Thyroid gland (tissue), 4 donors: ENCODE measurements at regions not wholly inside any gene's neighbourhood (a gene's known extent, or its start where the extent isn't known, plus 50 kb on each side); places are given as distances from the start of the nearest gene placed in this dataset.

Source experiments
- DNase-seq, 2 donors: peaks; one replicate each; pipeline ENCODE4 v3.0.0-alpha.2; 2019
- H3K27ac ChIP-seq, 3 donors: fragments of 200-600 bp; sonication (generic); 1 replicate in 2 of 3; 2 replicates in 1 of 3; pipeline ENCODE4 v1.5.1; 2016 to 2019; ENCODE audit warnings: mild to moderate bottlenecking in 1 of 3, moderate library complexity in 1 of 3
- H3K27me3 ChIP-seq: fragments of 200-600 bp; sonication (generic); one replicate; pipeline ENCODE4 v1.5.1; 2019
- H3K36me3 ChIP-seq, 2 donors: fragments of 200-600 bp; sonication (generic); one replicate each; pipeline ENCODE4 v1.5.1; 2016 to 2019
- H3K4me1 ChIP-seq, 2 donors: fragments of 200-600 bp; sonication (generic); one replicate each; pipeline ENCODE4 v1.5.1; 2017 to 2019
- H3K4me3 ChIP-seq, 3 donors: fragments of 200-600 bp; sonication (generic); replicated peaks in 1 of 3; 1 replicate in 2 of 3; 2 replicates in 1 of 3; pipeline ENCODE4 v1.5.1; 2016; ENCODE audit warnings: mild to moderate bottlenecking in 1 of 3
- H3K9me3 ChIP-seq: fragments of 200-600 bp; sonication (generic); one replicate; pipeline ENCODE4 v1.5.1; 2017
- CTCF ChIP-seq, 6 experiments: fragments of 200-600 bp in 3 of 6; fragments of 450-650 bp in 3 of 6; sonication (generic) in 3 of 6; IDR thresholded peaks; one replicate each; pipeline ENCODE4 v1.5.1; 2016 to 2019; ENCODE audit warnings: antibody characterized with exemption in 6 of 6, mild to moderate bottlenecking in 2 of 6, inconsistent platforms in 1 of 6, moderate library complexity in 1 of 6
- POLR2A ChIP-seq, 2 donors: fragments of 450-650 bp; IDR thresholded peaks; one replicate each; pipeline ENCODE4 v1.6.1; 2017; ENCODE audit warnings: antibody characterized with exemption in 2 of 2, mild to moderate bottlenecking in 2 of 2, moderate library complexity in 1 of 2
- WGBS, 2 donors: methylation state at CpG; one replicate each; pipeline ENCODE4 v1.1.5; 2017; 5-methylcytosine and 5-hydroxymethylcytosine counted together
- intact Hi-C: fragments of 100-400 bp; cut with DNase I; formaldehyde crosslinking; loops from one replicate; pipeline ENCODE4 v1.15.1; 2023

GRCh38 chr6:50185006-50185405, 135.3 kb upstream of the DEFB112 start:
- 31% methylated on average over 3 of the region's 3 CpGs for WGBS, 2 donors
- no peaks in the 10 kb centered on the region for H3K4me1 ChIP-seq
- intact Hi-C loops, result no loop called here
- DNase-seq, result no peak
- TF ChIP-seq CTCF (IDR thresholded peaks at IDR 0.05) (no peak), POLR2A (IDR thresholded peaks at IDR 0.05) (no peak)
- H3K27ac ChIP-seq, result no peak overlapping the region
- no peaks in the 10 kb centered on the region for H3K27me3 ChIP-seq
- no peaks in the 10 kb centered on the region for H3K36me3 ChIP-seq
- H3K9me3 ChIP-seq, result no peaks in the 10 kb centered on the region
- H3K4me3 ChIP-seq, result no peak overlapping the region

DNA sequence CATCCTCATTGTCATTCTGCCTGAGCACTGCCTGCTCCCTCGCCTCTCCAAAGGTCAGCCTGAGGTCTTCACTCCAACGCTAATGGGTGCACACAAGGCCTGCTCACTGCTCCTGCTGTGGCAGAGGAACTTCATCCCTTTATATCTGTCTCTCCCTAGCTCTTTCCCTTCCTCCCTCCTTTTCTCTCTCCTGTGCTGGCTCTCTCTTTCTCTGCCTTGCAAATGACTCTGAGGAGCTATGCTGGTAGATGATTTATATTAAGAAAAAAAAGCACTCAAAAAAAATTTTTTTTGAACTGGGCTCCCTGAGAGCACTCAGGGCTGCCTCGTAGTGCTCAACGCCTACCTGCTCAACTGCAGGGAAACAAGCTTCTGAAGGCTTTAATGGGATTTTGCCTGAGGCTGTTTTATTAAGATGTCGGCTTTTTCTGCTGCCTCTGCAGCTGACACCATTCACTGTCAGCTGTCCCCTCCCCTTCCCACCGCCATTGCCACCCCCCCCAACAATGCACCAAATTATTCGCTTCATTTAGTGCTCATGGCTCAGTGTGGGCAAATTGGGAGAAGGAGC, 137.7 kb upstream of the DEFB112 start:
- 45 to 46% methylated on average over 7 of the region's 7 CpGs for WGBS, 2 donors
- no peaks in the 10 kb centered on the region for H3K27me3 ChIP-seq
- no peaks in the 10 kb centered on the region for H3K4me1 ChIP-seq
- intact Hi-C loops, result no loop called here
- no peaks in the 10 kb centered on the region for H3K36me3 ChIP-seq
- TF ChIP-seq POLR2A (IDR thresholded peaks at IDR 0.05), result no peak
- TF ChIP-seq CTCF (IDR thresholded peaks at IDR 0.05), result no peak
- no peak overlapping the region for H3K27ac ChIP-seq
- no peaks in the 10 kb centered on the region for H3K9me3 ChIP-seq
- H3K4me3 ChIP-seq, result no peak overlapping the region
- no peak for DNase-seq

GRCh38 chr6:50198245-50198644, 148.5 kb upstream of the DEFB112 start:
- Histone ChIP-seq H3K27ac (no peak overlapping the region), H3K36me3 (no peaks in the 10 kb centered on the region), H3K4me3 (no peak overlapping the region), H3K9me3 (no peaks in the 10 kb centered on the region), H3K4me1 (no peaks in the 10 kb centered on the region), H3K27me3 (no peaks in the 10 kb centered on the region)
- WGBS, 2 donors, result 83 to 88% methylated on average over 4 of the region's 4 CpGs
- no peak for DNase-seq
- TF ChIP-seq POLR2A (IDR thresholded peaks at IDR 0.05) (no peak), CTCF (IDR thresholded peaks at IDR 0.05) (no peak)
- intact Hi-C loops, result no loop called here

- H3K9me3 ChIP-seq, result no peaks in the 10 kb centered on the region
- intact Hi-C loops, result no loop called here
- H3K36me3 ChIP-seq, result no peaks in the 10 kb centered on the region
- H3K4me1 ChIP-seq, result no peaks in the 10 kb centered on the region
- no peaks in the 10 kb centered on the region for H3K27me3 ChIP-seq
- H3K4me3 ChIP-seq, result no peak overlapping the region
- H3K27ac ChIP-seq, result no peak overlapping the region
- DNase-seq, result no peak
- TF ChIP-seq CTCF (IDR thresholded peaks at IDR 0.05) (no peak), POLR2A (IDR thresholded peaks at IDR 0.05) (no peak)
Measured at GRCh38 chr6:50202766-50203165, 153.0 kb upstream of the DEFB112 start.

GRCh38 chr6:50211582-50211981, 161.9 kb upstream of the DEFB112 start:
- 95 to 98% methylated on average over 1 of the region's 1 CpG for WGBS, 2 donors
- Histone ChIP-seq H3K4me3 (no peak overlapping the region), H3K4me1 (no peaks in the 10 kb centered on the region), H3K27ac (no peak overlapping the region), H3K36me3 (no peaks in the 10 kb centered on the region), H3K9me3 (no peaks in the 10 kb centered on the region), H3K27me3 (no peaks in the 10 kb centered on the region)
- TF ChIP-seq POLR2A (IDR thresholded peaks at IDR 0.05) (no peak), CTCF (IDR thresholded peaks at IDR 0.05) (no peak)
- intact Hi-C loops, result no loop called here
- no peak for DNase-seq
